H1 (cell line): ENCODE measurements at regions not wholly inside any gene's neighbourhood (a gene's known extent, or its start where the extent isn't known, plus 50 kb on each side); places are given as distances from the start of the nearest gene placed in this dataset.
A peak's percentile ranks its signal among the peaks of the same experiment; 100 is the strongest.

Experiments
- CTCF ChIA-PET: fragments of 300-600 bp; sonication (Branson Sonifier 250); formaldehyde crosslinking; loops from one replicate; lab custom pipeline; 2021; ENCODE audit not compliant: partially characterized antibody; lab: Charles Lee
- POLR2A ChIA-PET: fragments of 300-600 bp; sonication (Branson Sonifier 250); formaldehyde crosslinking; loops from one replicate; lab custom pipeline; 2021; ENCODE audit warnings: inconsistent platforms; ENCODE audit not compliant: partially characterized antibody; lab: Charles Lee
- DNase-seq, 2 experiments: peaks; one replicate each; pipeline versions ENCODE4 v3.0.0 to v3.0.0-alpha.2; 2010 to 2022; ENCODE audit warnings: low spot score in 2 of 2, low read depth in 1 of 2, mixed read lengths in 1 of 2
- FAIRE-seq: peaks from 2 replicates; lab custom pipeline; 2011; peaks lifted over from hg19 to GRCh38; lab: Jason Lieb, UNC
- H2AFZ ChIP-seq: 2 replicates; pipeline ENCODE4 v1.8.1; 2012; ENCODE audit warnings: low read length, inconsistent platforms
- H2AK5ac ChIP-seq: 2 replicates; pipeline ENCODE4 v1.6.1; 2013; ENCODE audit warnings: low read depth, low read length
- H2BK120ac ChIP-seq: replicated peaks from 2 replicates; pipeline ENCODE3; 2013; ENCODE audit warnings: low read depth, low read length, inconsistent platforms
- H2BK12ac ChIP-seq: 2 replicates; pipeline ENCODE4 v1.6.1; 2013; ENCODE audit warnings: low read depth, low read length
- H2BK15ac ChIP-seq: 2 replicates; pipeline ENCODE4 v1.6.1; 2013; ENCODE audit warnings: low read length
- H2BK20ac ChIP-seq: 2 replicates; pipeline ENCODE4 v1.6.1; 2013; ENCODE audit warnings: low read length
- H2BK5ac ChIP-seq: 2 replicates; pipeline ENCODE4 v1.6.1; 2013; ENCODE audit warnings: low read depth, low read length
- H3K14ac ChIP-seq: 2 replicates; pipeline ENCODE4 v1.6.1; 2013; ENCODE audit warnings: inconsistent platforms; ENCODE audit not compliant: insufficient read length
- H3K18ac ChIP-seq: 2 replicates; pipeline ENCODE4 v1.6.1; 2013; ENCODE audit warnings: low read length; ENCODE audit errors: extremely low read depth
- H3K23ac ChIP-seq: 2 replicates; pipeline ENCODE4 v1.6.1; 2013; ENCODE audit warnings: inconsistent platforms; ENCODE audit not compliant: insufficient read length
- H3K23me2 ChIP-seq: 2 replicates; pipeline ENCODE4 v1.6.1; 2013; ENCODE audit warnings: low read depth, low read length
- H3K27ac ChIP-seq: 2 replicates; pipeline ENCODE4 v1.6.1; 2011; ENCODE audit warnings: low read depth, low read length, inconsistent platforms
- H3K27me3 ChIP-seq, 4 experiments: replicated peaks in 1 of 4; 1 replicate in 1 of 4; 2 replicates in 3 of 4; pipeline versions ENCODE4 v1.6.1 to v1.8.1; 2011 to 2013; ENCODE audit warnings: low read length in 3 of 4, mild to moderate bottlenecking in 3 of 4, inconsistent platforms in 2 of 4, mixed read lengths in 2 of 4, moderate library complexity in 1 of 4; ENCODE audit not compliant: control insufficient read depth in 3 of 4, insufficient read depth in 3 of 4; ENCODE audit errors: extremely low read depth in 1 of 4
- H3K36me3 ChIP-seq, 4 experiments: 2 replicates each; pipeline versions ENCODE4 v1.6.1 to v1.8.1; 2011 to 2013; ENCODE audit warnings: mild to moderate bottlenecking in 4 of 4, low read length in 3 of 4, moderate library complexity in 2 of 4, control low read depth in 1 of 4, inconsistent platforms in 1 of 4; ENCODE audit not compliant: insufficient read depth in 4 of 4, control insufficient read depth in 2 of 4
- H3K4ac ChIP-seq: replicated peaks from 2 replicates; pipeline ENCODE3; 2013; ENCODE audit warnings: low read length, low read depth, mixed read lengths, inconsistent platforms; ENCODE audit not compliant: insufficient read length
- H3K4me1 ChIP-seq, 4 experiments: replicated peaks in 1 of 4; 1 replicate in 1 of 4; 2 replicates in 3 of 4; pipeline versions ENCODE4 v1.6.1 to v1.8.1; 2011 to 2013; ENCODE audit warnings: low read length in 3 of 4, inconsistent platforms in 2 of 4, mixed read lengths in 1 of 4; ENCODE audit not compliant: insufficient read depth in 4 of 4, control insufficient read depth in 3 of 4
- H3K4me2 ChIP-seq, 2 experiments: 2 replicates each; pipeline versions ENCODE4 v1.6.1 to v1.8.1; 2011 to 2013; ENCODE audit warnings: low read depth in 2 of 2, low read length in 2 of 2, control low read depth in 1 of 2, inconsistent platforms in 1 of 2, mild to moderate bottlenecking in 1 of 2; ENCODE audit not compliant: insufficient read depth in 1 of 2
- H3K4me3 ChIP-seq, 4 experiments: fragments of 200-600, 300-600 bp in 1 of 4; sonication (generic), shearing (Covaris generic), sonication (Bioruptor Twin) in 1 of 4; 2 replicates each; pipeline versions ENCODE4 v1.5.1 to v1.8.1; 2011 to 2016; ENCODE audit warnings: low read length in 4 of 4, low read depth in 3 of 4, control low read depth in 2 of 4, inconsistent platforms in 2 of 4, mild to moderate bottlenecking in 2 of 4, mixed read lengths in 1 of 4, moderate library complexity in 1 of 4; ENCODE audit not compliant: insufficient read depth in 2 of 4; ENCODE audit errors: extremely low read depth in 1 of 4
- H3K56ac ChIP-seq: replicated peaks from 2 replicates; pipeline ENCODE3; 2013; ENCODE audit warnings: low read depth, mild to moderate bottlenecking, mixed read lengths, low read length, inconsistent platforms; ENCODE audit not compliant: insufficient read length
- H3K79me1 ChIP-seq: 2 replicates; pipeline ENCODE4 v1.6.1; 2013; ENCODE audit warnings: low read depth, low read length, control low read depth
- H3K79me2 ChIP-seq, 2 experiments: 2 replicates each; pipeline versions ENCODE4 v1.6.1 to v1.8.1; 2012 to 2013; ENCODE audit warnings: low read length in 2 of 2, mild to moderate bottlenecking in 2 of 2, inconsistent platforms in 1 of 2; ENCODE audit not compliant: insufficient read depth in 2 of 2, control insufficient read depth in 1 of 2
- H3K9ac ChIP-seq, 4 experiments: replicated peaks in 1 of 4; 1 replicate in 1 of 4; 2 replicates in 3 of 4; pipeline versions ENCODE4 v1.6.1 to v1.8.1; 2011 to 2013; ENCODE audit warnings: low read depth in 3 of 4, low read length in 3 of 4, control low read depth in 2 of 4, mild to moderate bottlenecking in 2 of 4, moderate library complexity in 2 of 4, inconsistent platforms in 1 of 4; ENCODE audit errors: extremely low read depth in 1 of 4
- H3K9me3 ChIP-seq, 2 experiments: 2 replicates each; pipeline versions ENCODE4 v1.6.1 to v1.8.1; 2012 to 2013; ENCODE audit warnings: mild to moderate bottlenecking in 2 of 2, moderate library complexity in 2 of 2, control low read depth in 1 of 2, inconsistent platforms in 1 of 2, low read depth in 1 of 2, low read length in 1 of 2, mixed read lengths in 1 of 2; ENCODE audit not compliant: insufficient read depth in 2 of 2
- H4K20me1 ChIP-seq, 2 experiments: replicated peaks in 1 of 2; 2 replicates each; pipeline versions ENCODE3 to v1.8.1; 2011 to 2013; ENCODE audit warnings: inconsistent platforms in 2 of 2, low read length in 2 of 2, mild to moderate bottlenecking in 1 of 2; ENCODE audit not compliant: insufficient read depth in 2 of 2, control insufficient read depth in 1 of 2
- H4K5ac ChIP-seq: 2 replicates; pipeline ENCODE4 v1.6.1; 2013; ENCODE audit warnings: low read length, low read depth, mixed read lengths, inconsistent platforms; ENCODE audit not compliant: insufficient read length
- H4K8ac ChIP-seq: 2 replicates; pipeline ENCODE4 v1.8.0; 2013; ENCODE audit warnings: mild to moderate bottlenecking, moderate library complexity, low read length, inconsistent platforms; ENCODE audit not compliant: insufficient read depth; ENCODE audit errors: extremely low read depth
- H4K91ac ChIP-seq: replicated peaks from 2 replicates; pipeline ENCODE3; 2013; ENCODE audit warnings: low read length, mixed read lengths, inconsistent platforms; ENCODE audit not compliant: insufficient read length
- CBX5 ChIP-seq: fragments of 300-800, 300-1000 bp; sonication (generic); IDR thresholded peaks from 2 replicates; pipeline ENCODE4 v1.7.1; 2016; ENCODE audit warnings: antibody characterized with exemption, low read length, low read depth
- CBX8 ChIP-seq: fragments of 300-800, 300-1000 bp; sonication (generic); IDR thresholded peaks from 2 replicates; pipeline ENCODE4 v1.7.1; 2016; ENCODE audit warnings: low read depth, low read length, borderline replicate concordance
- HDAC6 ChIP-seq: IDR thresholded peaks from one replicate; pipeline ENCODE4 v1.7.1; 2012; ENCODE audit warnings: low read depth, mild to moderate bottlenecking, inconsistent platforms, low read length, moderate library complexity
- JUN ChIP-seq: IDR thresholded peaks from 2 replicates; pipeline ENCODE4 v1.6.1; 2011; ENCODE audit warnings: low read depth, mild to moderate bottlenecking, improper control_type of control experiment, low read length
- KDM4A ChIP-seq: IDR thresholded peaks from one replicate; pipeline ENCODE4 v1.7.1; 2012; ENCODE audit warnings: low read depth, mild to moderate bottlenecking, moderate library complexity, low read length, inconsistent platforms; ENCODE audit not compliant: severe bottlenecking
- RNF2 ChIP-seq: fragments of 200-900, 300-1000 bp; sonication (generic); IDR thresholded peaks from 2 replicates; pipeline ENCODE4 v1.7.1; 2016; ENCODE audit warnings: borderline replicate concordance, low read depth, mild to moderate bottlenecking, antibody characterized with exemption, low read length; ENCODE audit not compliant: poor library complexity, severe bottlenecking; ENCODE audit errors: missing control alignments
- SIX5 ChIP-seq: IDR thresholded peaks from 2 replicates; pipeline ENCODE4 v1.6.1; 2011; ENCODE audit warnings: mild to moderate bottlenecking, low read depth, low read length
- SP2 ChIP-seq: IDR thresholded peaks from 2 replicates; pipeline ENCODE4 v1.6.1; 2012; ENCODE audit warnings: mild to moderate bottlenecking, low read length, inconsistent platforms
- SRF ChIP-seq: IDR thresholded peaks from 2 replicates; pipeline ENCODE4 v1.6.1; 2011; ENCODE audit warnings: mild to moderate bottlenecking, low read depth, low read length, moderate library complexity
- TEAD4 ChIP-seq: IDR thresholded peaks from 2 replicates; pipeline ENCODE4 v1.6.1; 2012; ENCODE audit warnings: low read depth, low read length, inconsistent platforms, mixed read lengths
- ZNF274 ChIP-seq: IDR thresholded peaks from 2 replicates; pipeline ENCODE4 v1.7.0; 2012; ENCODE audit warnings: low read length, borderline replicate concordance; ENCODE audit errors: extremely low read depth
- WGBS, 2 experiments: shearing (Covaris generic) in 1 of 2; methylation state at CpG; one replicate each; pipeline versions ENCODE4 v1.1.6 to v1.1.7; 2013 to 2015; ENCODE audit warnings: low lambda C conversion rate in 2 of 2, mixed read lengths in 2 of 2, inconsistent platforms in 1 of 2, low coverage in 1 of 2, missing lambda C conversion rate in 1 of 2; ENCODE audit not compliant: insufficient replicate concordance in 2 of 2, insufficient coverage in 1 of 2, insufficient read length in 1 of 2; ENCODE audit errors: extremely low coverage in 1 of 2, missing lambda C conversion rate in 1 of 2; 5-methylcytosine and 5-hydroxymethylcytosine counted together

GRCh38 chr14:97212399-97212798 is 415.2 kb downstream of the VRK1 start:
- FAIRE-seq: no peak
- no peak overlapping the region for H4K8ac ChIP-seq
- H3K4me2 ChIP-seq: no peak overlapping the region
- H4K20me1 ChIP-seq: no peaks in the 10 kb centered on the region
- H2AFZ ChIP-seq: 0 out of 2 replicates have a peak overlapping the region, but pooled peaks have one; percentile 71
- 81% methylated on average over 2 of the region's 2 CpGs; no CpG with 5 or more reads in 1 of the 2 experiments for WGBS, 2 experiments
- CTCF ChIA-PET: interaction anchor here (0.6 kb wide), 1 partner anchor 119 kb away, joined by 3 read pairs; no protein-coding TSS in a partner anchor
- H2BK120ac ChIP-seq: no peak overlapping the region
- H3K9me3 ChIP-seq: no peaks in the 10 kb centered on the region
- H3K79me1 ChIP-seq: no peaks in the 10 kb centered on the region
- H3K23me2 ChIP-seq: no peaks in the 10 kb centered on the region
- H2AK5ac ChIP-seq: no peak overlapping the region
- POLR2A ChIA-PET: no interaction called here
- H4K5ac ChIP-seq: no peak overlapping the region
- no peak overlapping the region for H3K9ac ChIP-seq
- TF ChIP-seq HDAC6 (no peak), CBX8 (no peak), TEAD4 (no peak), JUN (no peak), SP2 (no peak), RNF2 (no peak), SRF (no peak), SIX5 (no peak), ZNF274 (no peak), CBX5 (no peak), KDM4A (no peak)
- no peak overlapping the region for H4K91ac ChIP-seq
- no peak overlapping the region for H3K4ac ChIP-seq
- no peaks in the 10 kb centered on the region for H3K79me2 ChIP-seq
- H3K27ac ChIP-seq: no peak overlapping the region
- no peak overlapping the region for H2BK20ac ChIP-seq
- H3K18ac ChIP-seq: no peak overlapping the region
- H3K4me3 ChIP-seq: no peak overlapping the region
- no peak overlapping the region for H3K56ac ChIP-seq
- H2BK5ac ChIP-seq: no peak overlapping the region
- H2BK12ac ChIP-seq: no peak overlapping the region
- no peak overlapping the region for H2BK15ac ChIP-seq
- H3K23ac ChIP-seq: no peak overlapping the region
- H3K14ac ChIP-seq: no peak overlapping the region
- no peak for DNase-seq
- no peaks in the 10 kb centered on the region for H3K36me3 ChIP-seq
- H3K27me3 ChIP-seq: no peaks in the 10 kb centered on the region
- H3K4me1 ChIP-seq: peaks cover 0 to 4% (median 1%) of the 10 kb centered on the region in 4 experiments; a peak in 2 of 7 replicates
